Activated CD8-positive, alpha-beta T cell treated with anti-CD3 and anti-CD28 coated beads for 36 hours (primary cell): ENCODE measurements at regions not wholly inside any gene's neighbourhood (a gene's known extent, or its start where the extent isn't known, plus 50 kb on each side); places are given as distances from the start of the nearest gene placed in this dataset.

Experiments
- ATAC-seq: fragments of 200-7000 bp; cut with Tn5 transposase; one replicate; pipeline ENCODE4 v1.10.0; 2021; ENCODE audit warnings: mild to moderate bottlenecking, moderate library complexity
- CTCF ChIA-PET: fragments of 350-600 bp; sonication (Branson Sonifier 250); formaldehyde crosslinking; loops from one replicate; lab custom pipeline; 2021; ENCODE audit warnings: antibody characterized with exemption; lab: Charles Lee
- POLR2A ChIA-PET: fragments of 350-600 bp; sonication (Branson Sonifier 250); formaldehyde crosslinking; loops from one replicate; lab custom pipeline; 2021; ENCODE audit warnings: antibody characterized with exemption; lab: Charles Lee
- DNase-seq: peaks from one replicate; pipeline ENCODE4 v3.0.0-alpha.2; 2020
- H3K27ac Mint-ChIP-seq: one replicate; pipeline ENCODE4 v1.8.0; 2021; ENCODE audit warnings: mild to moderate bottlenecking, mixed read lengths
- H3K27me3 Mint-ChIP-seq: one replicate; pipeline ENCODE4 v1.8.0; 2021; ENCODE audit warnings: mixed read lengths
- H3K36me3 Mint-ChIP-seq: one replicate; pipeline ENCODE4 v1.8.0; 2021; ENCODE audit warnings: low read depth, mixed read lengths
- H3K4me1 Mint-ChIP-seq: one replicate; pipeline ENCODE4 v1.8.0; 2021; ENCODE audit warnings: low read depth, mixed read lengths
- H3K4me3 Mint-ChIP-seq: one replicate; pipeline ENCODE4 v1.8.0; 2021; ENCODE audit warnings: mild to moderate bottlenecking, moderate library complexity, mixed read lengths
- H3K9me3 Mint-ChIP-seq: one replicate; pipeline ENCODE4 v1.8.0; 2021; ENCODE audit warnings: mixed read lengths
- CTCF ChIP-seq: fragments of 200-600 bp; IDR thresholded peaks from one replicate; pipeline ENCODE4 v1.8.0; 2022; ENCODE audit warnings: antibody characterized with exemption, mild to moderate bottlenecking
- intact Hi-C: fragments of 100-400 bp; cut with micrococcal nuclease; formaldehyde crosslinking; loops from one replicate; pipeline ENCODE4 v1.10.0; 2022

- DNase-seq (no peak), ATAC-seq (no peak)
- intact Hi-C loops: no loop called here
- ChIA-PET POLR2A (no interaction called here), CTCF (no interaction called here)
- no peak overlapping the region for H3K4me3 Mint-ChIP-seq
- H3K9me3 Mint-ChIP-seq: no peaks in the 10 kb centered on the region
- no peaks in the 10 kb centered on the region for H3K36me3 Mint-ChIP-seq
- no peak overlapping the region for H3K27ac Mint-ChIP-seq
- no peaks in the 10 kb centered on the region for H3K27me3 Mint-ChIP-seq
- no peaks in the 10 kb centered on the region for H3K4me1 Mint-ChIP-seq
- TF ChIP-seq CTCF: no peak
Observed at GRCh38 chr18:10240973-10241372, 213.5 kb upstream of the APCDD1 start.

GRCh38 chr18:10241579-10241978, 212.9 kb upstream of the APCDD1 start:
- Mint-ChIP-seq H3K27ac (no peak overlapping the region), H3K9me3 (no peaks in the 10 kb centered on the region), H3K4me3 (no peak overlapping the region), H3K36me3 (no peaks in the 10 kb centered on the region), H3K27me3 (no peaks in the 10 kb centered on the region), H3K4me1 (no peaks in the 10 kb centered on the region)
- ATAC-seq (no peak), DNase-seq (no peak)
- no peak for TF ChIP-seq CTCF
- intact Hi-C loops: no loop called here
- POLR2A ChIA-PET: no interaction called here
- CTCF ChIA-PET: interaction anchor here (1.1 kb wide), 1 partner anchor 44 kb away, joined by 3 read pairs; no protein-coding TSS in a partner anchor

- TF ChIP-seq CTCF: no peak
- no peaks in the 10 kb centered on the region for H3K27me3 Mint-ChIP-seq
- no peaks in the 10 kb centered on the region for H3K36me3 Mint-ChIP-seq
- no peak overlapping the region for H3K4me3 Mint-ChIP-seq
- no peak overlapping the region for H3K27ac Mint-ChIP-seq
- no peaks in the 10 kb centered on the region for H3K4me1 Mint-ChIP-seq
- H3K9me3 Mint-ChIP-seq: no peaks in the 10 kb centered on the region
- intact Hi-C loops: no loop called here
- DNase-seq (no peak), ATAC-seq (no peak)
- CTCF ChIA-PET: interaction anchor here (1.1 kb wide), 1 partner anchor 42 kb away, joined by 3 read pairs; no protein-coding TSS in a partner anchor
- POLR2A ChIA-PET: no interaction called here
Observed at GRCh38 chr18:10242936-10243680, 211.3 kb upstream of the APCDD1 start.

GRCh38 chr18:10244341-10244740, 210.1 kb upstream of the APCDD1 start:
- Mint-ChIP-seq H3K27ac (no peak overlapping the region), H3K4me1 (no peaks in the 10 kb centered on the region)
- ATAC-seq: no peak

More at GRCh38 chr18:10244341-10244740, 210.1 kb upstream of the APCDD1 start:
- no peak for TF ChIP-seq CTCF
- CTCF ChIA-PET: no interaction called here
- H3K4me3 Mint-ChIP-seq: no peak overlapping the region
- H3K9me3 Mint-ChIP-seq: no peaks in the 10 kb centered on the region
- POLR2A ChIA-PET: no interaction called here
- DNase-seq: no peak
- intact Hi-C loops: no loop called here
- no peaks in the 10 kb centered on the region for H3K36me3 Mint-ChIP-seq
- no peaks in the 10 kb centered on the region for H3K27me3 Mint-ChIP-seq
